Karpas-422 (cell line): ENCODE measurements at regions not wholly inside any gene's neighbourhood (a gene's known extent, or its start where the extent isn't known, plus 50 kb on each side); places are given as distances from the start of the nearest gene placed in this dataset.

Source experiments
- DNase-seq: peaks from one replicate; pipeline ENCODE4 v3.0.0-alpha.2; 2015
- H2AFZ ChIP-seq: fragments of 200-600 bp; sonication (generic); 2 replicates; pipeline ENCODE4 v1.6.1; 2014; ENCODE audit warnings: antibody characterized with exemption, low read length, mixed read lengths
- H3K27ac ChIP-seq: fragments of 200-600 bp; sonication (generic); 2 replicates; pipeline ENCODE4 v1.5.1; 2014; ENCODE audit warnings: mild to moderate bottlenecking, low read length, moderate library complexity
- H3K27me3 ChIP-seq: fragments of 200-600 bp; sonication (generic); 2 replicates; pipeline ENCODE4 v1.6.1; 2014; ENCODE audit warnings: low read length, mixed read lengths
- H3K36me3 ChIP-seq: fragments of 200-600 bp; sonication (generic); 2 replicates; pipeline ENCODE4 v1.6.1; 2014; ENCODE audit warnings: low read length, mixed read lengths; ENCODE audit not compliant: insufficient read depth
- H3K4me1 ChIP-seq: fragments of 200-600 bp; sonication (generic); 2 replicates; pipeline ENCODE4 v1.6.1; 2014; ENCODE audit warnings: mild to moderate bottlenecking, low read length, mixed read lengths
- H3K4me2 ChIP-seq: fragments of 200-600 bp; sonication (generic); 2 replicates; pipeline ENCODE4 v1.6.1; 2014; ENCODE audit warnings: low read length, low read depth, mild to moderate bottlenecking; ENCODE audit not compliant: poor library complexity, severe bottlenecking
- H3K4me3 ChIP-seq: fragments of 200-600 bp; sonication (generic); 2 replicates; pipeline ENCODE4 v1.5.1; 2014; ENCODE audit warnings: mild to moderate bottlenecking, antibody characterized with exemption, low read length, mixed read lengths
- H3K79me2 ChIP-seq: fragments of 200-600 bp; sonication (generic); 2 replicates; pipeline ENCODE4 v1.6.1; 2014; ENCODE audit warnings: mild to moderate bottlenecking, low read length, mixed read lengths
- H3K9ac ChIP-seq: fragments of 200-600 bp; sonication (generic); 2 replicates; pipeline ENCODE4 v1.6.0; 2014; ENCODE audit warnings: low read length
- H3K9me2 ChIP-seq: fragments of 200-600 bp; sonication (generic), shearing (Covaris generic); replicated peaks from 2 replicates; pipeline ENCODE4 v1.6.0; 2014; ENCODE audit warnings: mild to moderate bottlenecking, low read length, moderate library complexity; ENCODE audit not compliant: insufficient read depth
- H3K9me3 ChIP-seq: fragments of 300-700, 200-600 bp; sonication (generic); 2 replicates; pipeline ENCODE4 v1.6.1; 2014; ENCODE audit warnings: low read length, mixed read lengths
- H4K20me1 ChIP-seq: fragments of 200-600 bp; sonication (generic); 2 replicates; pipeline ENCODE4 v1.6.1; 2014; ENCODE audit warnings: mild to moderate bottlenecking, antibody characterized with exemption, low read length, low read depth; ENCODE audit not compliant: insufficient read depth

- no peaks in the 10 kb centered on the region for H3K36me3 ChIP-seq
- H3K4me3 ChIP-seq, result no peak overlapping the region
- H3K27ac ChIP-seq, result no peak overlapping the region
- no peak for DNase-seq
- H3K9ac ChIP-seq, result no peak overlapping the region
- no peaks in the 10 kb centered on the region for H3K79me2 ChIP-seq
- no peaks in the 10 kb centered on the region for H3K27me3 ChIP-seq
- no peak overlapping the region for H3K4me2 ChIP-seq
- H4K20me1 ChIP-seq, result no peaks in the 10 kb centered on the region
- no peaks in the 10 kb centered on the region for H3K9me2 ChIP-seq
- H3K9me3 ChIP-seq, result peaks cover 6% of the 10 kb centered on the region
- no peaks in the 10 kb centered on the region for H3K4me1 ChIP-seq
- H2AFZ ChIP-seq, result no peak overlapping the region
Observed at GRCh38 chr15:87193481-87193880, 1063.1 kb downstream of the NTRK3 start.

GRCh38 chr15:87167706-87168105 lies 1088.0 kb downstream of the AGBL1 start:
- Histone ChIP-seq H3K9me3 (peaks cover 20% of the 10 kb centered on the region), H4K20me1 (no peaks in the 10 kb centered on the region), H2AFZ (no peak overlapping the region), H3K4me3 (no peak overlapping the region), H3K36me3 (no peaks in the 10 kb centered on the region), H3K9me2 (no peaks in the 10 kb centered on the region), H3K4me2 (no peak overlapping the region), H3K27ac (no peak overlapping the region), H3K9ac (no peak overlapping the region), H3K27me3 (no peaks in the 10 kb centered on the region), H3K4me1 (no peaks in the 10 kb centered on the region), H3K79me2 (no peaks in the 10 kb centered on the region)
- no peak for DNase-seq

- Histone ChIP-seq H3K4me1 (no peaks in the 10 kb centered on the region), H4K20me1 (no peaks in the 10 kb centered on the region), H3K79me2 (no peaks in the 10 kb centered on the region), H3K9ac (no peak overlapping the region), H3K9me2 (no peaks in the 10 kb centered on the region), H3K4me2 (no peak overlapping the region), H3K27me3 (no peaks in the 10 kb centered on the region), H3K36me3 (no peaks in the 10 kb centered on the region), H2AFZ (no peak overlapping the region), H3K27ac (no peak overlapping the region), H3K4me3 (no peak overlapping the region), H3K9me3 (peaks cover 20% of the 10 kb centered on the region)
- DNase-seq, result no peak
Observed at GRCh38 chr15:87167055-87167454, 1087.4 kb downstream of the AGBL1 start.

- Histone ChIP-seq H3K79me2 (no peaks in the 10 kb centered on the region), H2AFZ (no peak overlapping the region), H3K9ac (no peak overlapping the region), H3K4me2 (no peak overlapping the region), H3K9me2 (no peaks in the 10 kb centered on the region), H3K36me3 (no peaks in the 10 kb centered on the region), H3K9me3 (peaks cover 8% of the 10 kb centered on the region), H3K27ac (no peak overlapping the region), H3K27me3 (no peaks in the 10 kb centered on the region), H4K20me1 (no peaks in the 10 kb centered on the region), H3K4me1 (no peaks in the 10 kb centered on the region), H3K4me3 (no peak overlapping the region)
- DNase-seq, result no peak
Observed at GRCh38 chr15:87155771-87156170, 1076.1 kb downstream of the AGBL1 start.

- Histone ChIP-seq H2AFZ (no peak overlapping the region), H3K27ac (no peak overlapping the region), H3K4me2 (no peak overlapping the region), H3K4me3 (no peak overlapping the region), H3K9ac (no peak overlapping the region), H3K4me1 (no peaks in the 10 kb centered on the region), H4K20me1 (no peaks in the 10 kb centered on the region), H3K36me3 (no peaks in the 10 kb centered on the region), H3K9me3 (peaks cover 8% of the 10 kb centered on the region), H3K79me2 (no peaks in the 10 kb centered on the region), H3K9me2 (no peaks in the 10 kb centered on the region), H3K27me3 (no peaks in the 10 kb centered on the region)
- no peak for DNase-seq
Observed at GRCh38 chr15:87154761-87155160, 1075.1 kb downstream of the AGBL1 start.

GRCh38 chr15:87151202-87151748 lies 1071.6 kb downstream of the AGBL1 start:
- Histone ChIP-seq H3K9me2 (no peaks in the 10 kb centered on the region), H2AFZ (no peak overlapping the region), H3K79me2 (no peaks in the 10 kb centered on the region), H4K20me1 (no peaks in the 10 kb centered on the region), H3K27me3 (no peaks in the 10 kb centered on the region), H3K4me3 (no peak overlapping the region), H3K9me3 (peaks cover 6% of the 10 kb centered on the region), H3K9ac (no peak overlapping the region), H3K4me1 (no peaks in the 10 kb centered on the region), H3K4me2 (no peak overlapping the region), H3K27ac (no peak overlapping the region), H3K36me3 (no peaks in the 10 kb centered on the region)
- DNase-seq, result no peak

- H3K27me3 ChIP-seq, result no peaks in the 10 kb centered on the region
- H3K4me3 ChIP-seq, result no peak overlapping the region
- H3K9me3 ChIP-seq, result peaks cover 19% of the 10 kb centered on the region
- H3K4me2 ChIP-seq, result no peak overlapping the region
- H3K9ac ChIP-seq, result no peak overlapping the region
- H3K27ac ChIP-seq, result no peak overlapping the region
- no peaks in the 10 kb centered on the region for H3K36me3 ChIP-seq
- no peak overlapping the region for H2AFZ ChIP-seq
- H3K79me2 ChIP-seq, result no peaks in the 10 kb centered on the region
- no peak for DNase-seq
- H3K4me1 ChIP-seq, result no peaks in the 10 kb centered on the region
- no peaks in the 10 kb centered on the region for H3K9me2 ChIP-seq
- H4K20me1 ChIP-seq, result no peaks in the 10 kb centered on the region
Observed at GRCh38 chr15:87145696-87146095, 1066.0 kb downstream of the AGBL1 start.

- H3K79me2 ChIP-seq, result no peaks in the 10 kb centered on the region
- H3K4me3 ChIP-seq, result no peak overlapping the region
- peaks cover 26% of the 10 kb centered on the region for H3K9me3 ChIP-seq
- H3K4me2 ChIP-seq, result no peak overlapping the region
- H3K36me3 ChIP-seq, result no peaks in the 10 kb centered on the region
- H3K4me1 ChIP-seq, result no peaks in the 10 kb centered on the region
- H3K9ac ChIP-seq, result no peak overlapping the region
- H3K9me2 ChIP-seq, result no peaks in the 10 kb centered on the region
- DNase-seq, result no peak
- no peaks in the 10 kb centered on the region for H3K27me3 ChIP-seq
- H4K20me1 ChIP-seq, result no peaks in the 10 kb centered on the region
- no peak overlapping the region for H2AFZ ChIP-seq
- no peak overlapping the region for H3K27ac ChIP-seq
Observed at GRCh38 chr15:87144775-87145174, 1065.1 kb downstream of the AGBL1 start.

- H3K27ac ChIP-seq, result no peak overlapping the region
- no peaks in the 10 kb centered on the region for H3K9me2 ChIP-seq
- no peaks in the 10 kb centered on the region for H3K79me2 ChIP-seq
- H3K4me2 ChIP-seq, result no peak overlapping the region
- no peaks in the 10 kb centered on the region for H3K27me3 ChIP-seq
- H3K4me3 ChIP-seq, result no peak overlapping the region
- H3K9me3 ChIP-seq, result peaks cover 33% of the 10 kb centered on the region
- no peak overlapping the region for H2AFZ ChIP-seq
- no peak for DNase-seq
- no peak overlapping the region for H3K9ac ChIP-seq
- H3K36me3 ChIP-seq, result no peaks in the 10 kb centered on the region
- H3K4me1 ChIP-seq, result no peaks in the 10 kb centered on the region
- no peaks in the 10 kb centered on the region for H4K20me1 ChIP-seq
Observed at GRCh38 chr15:87142096-87142495, 1062.4 kb downstream of the AGBL1 start.
